H1 (cell line): ENCODE measurements at regions not wholly inside any gene's neighbourhood (a gene's known extent, or its start where the extent isn't known, plus 50 kb on each side); places are given as distances from the start of the nearest gene placed in this dataset.

ENCODE experiments used
- CTCF ChIA-PET: fragments of 300-600 bp; sonication (Branson Sonifier 250); formaldehyde crosslinking; loops from one replicate; lab custom pipeline; 2021; ENCODE audit not compliant: partially characterized antibody; lab: Charles Lee
- POLR2A ChIA-PET: fragments of 300-600 bp; sonication (Branson Sonifier 250); formaldehyde crosslinking; loops from one replicate; lab custom pipeline; 2021; ENCODE audit warnings: inconsistent platforms; ENCODE audit not compliant: partially characterized antibody; lab: Charles Lee
- DNase-seq, 2 experiments: peaks; one replicate each; pipeline versions ENCODE4 v3.0.0 to v3.0.0-alpha.2; 2010 to 2022; ENCODE audit warnings: low spot score in 2 of 2, low read depth in 1 of 2, mixed read lengths in 1 of 2
- FAIRE-seq: peaks from 2 replicates; lab custom pipeline; 2011; peaks lifted over from hg19 to GRCh38; lab: Jason Lieb, UNC
- H2AFZ ChIP-seq: 2 replicates; pipeline ENCODE4 v1.8.1; 2012; ENCODE audit warnings: low read length, inconsistent platforms
- H2AK5ac ChIP-seq: 2 replicates; pipeline ENCODE4 v1.6.1; 2013; ENCODE audit warnings: low read depth, low read length
- H2BK120ac ChIP-seq: replicated peaks from 2 replicates; pipeline ENCODE3; 2013; ENCODE audit warnings: low read depth, low read length, inconsistent platforms
- H2BK12ac ChIP-seq: 2 replicates; pipeline ENCODE4 v1.6.1; 2013; ENCODE audit warnings: low read depth, low read length
- H2BK15ac ChIP-seq: 2 replicates; pipeline ENCODE4 v1.6.1; 2013; ENCODE audit warnings: low read length
- H2BK20ac ChIP-seq: 2 replicates; pipeline ENCODE4 v1.6.1; 2013; ENCODE audit warnings: low read length
- H2BK5ac ChIP-seq: 2 replicates; pipeline ENCODE4 v1.6.1; 2013; ENCODE audit warnings: low read depth, low read length
- H3K14ac ChIP-seq: 2 replicates; pipeline ENCODE4 v1.6.1; 2013; ENCODE audit warnings: inconsistent platforms; ENCODE audit not compliant: insufficient read length
- H3K18ac ChIP-seq: 2 replicates; pipeline ENCODE4 v1.6.1; 2013; ENCODE audit warnings: low read length; ENCODE audit errors: extremely low read depth
- H3K23ac ChIP-seq: 2 replicates; pipeline ENCODE4 v1.6.1; 2013; ENCODE audit warnings: inconsistent platforms; ENCODE audit not compliant: insufficient read length
- H3K23me2 ChIP-seq: 2 replicates; pipeline ENCODE4 v1.6.1; 2013; ENCODE audit warnings: low read depth, low read length
- H3K27ac ChIP-seq: 2 replicates; pipeline ENCODE4 v1.6.1; 2011; ENCODE audit warnings: low read depth, low read length, inconsistent platforms
- H3K27me3 ChIP-seq, 4 experiments: replicated peaks in 1 of 4; 1 replicate in 1 of 4; 2 replicates in 3 of 4; pipeline versions ENCODE4 v1.6.1 to v1.8.1; 2011 to 2013; ENCODE audit warnings: low read length in 3 of 4, mild to moderate bottlenecking in 3 of 4, inconsistent platforms in 2 of 4, mixed read lengths in 2 of 4, moderate library complexity in 1 of 4; ENCODE audit not compliant: control insufficient read depth in 3 of 4, insufficient read depth in 3 of 4; ENCODE audit errors: extremely low read depth in 1 of 4
- H3K36me3 ChIP-seq, 4 experiments: 2 replicates each; pipeline versions ENCODE4 v1.6.1 to v1.8.1; 2011 to 2013; ENCODE audit warnings: mild to moderate bottlenecking in 4 of 4, low read length in 3 of 4, moderate library complexity in 2 of 4, control low read depth in 1 of 4, inconsistent platforms in 1 of 4; ENCODE audit not compliant: insufficient read depth in 4 of 4, control insufficient read depth in 2 of 4
- H3K4ac ChIP-seq: replicated peaks from 2 replicates; pipeline ENCODE3; 2013; ENCODE audit warnings: low read length, low read depth, mixed read lengths, inconsistent platforms; ENCODE audit not compliant: insufficient read length
- H3K4me1 ChIP-seq, 4 experiments: replicated peaks in 1 of 4; 1 replicate in 1 of 4; 2 replicates in 3 of 4; pipeline versions ENCODE4 v1.6.1 to v1.8.1; 2011 to 2013; ENCODE audit warnings: low read length in 3 of 4, inconsistent platforms in 2 of 4, mixed read lengths in 1 of 4; ENCODE audit not compliant: insufficient read depth in 4 of 4, control insufficient read depth in 3 of 4
- H3K4me2 ChIP-seq, 2 experiments: 2 replicates each; pipeline versions ENCODE4 v1.6.1 to v1.8.1; 2011 to 2013; ENCODE audit warnings: low read depth in 2 of 2, low read length in 2 of 2, control low read depth in 1 of 2, inconsistent platforms in 1 of 2, mild to moderate bottlenecking in 1 of 2; ENCODE audit not compliant: insufficient read depth in 1 of 2
- H3K4me3 ChIP-seq, 4 experiments: fragments of 200-600, 300-600 bp in 1 of 4; sonication (generic), shearing (Covaris generic), sonication (Bioruptor Twin) in 1 of 4; 2 replicates each; pipeline versions ENCODE4 v1.5.1 to v1.8.1; 2011 to 2016; ENCODE audit warnings: low read length in 4 of 4, low read depth in 3 of 4, control low read depth in 2 of 4, inconsistent platforms in 2 of 4, mild to moderate bottlenecking in 2 of 4, mixed read lengths in 1 of 4, moderate library complexity in 1 of 4; ENCODE audit not compliant: insufficient read depth in 2 of 4; ENCODE audit errors: extremely low read depth in 1 of 4
- H3K56ac ChIP-seq: replicated peaks from 2 replicates; pipeline ENCODE3; 2013; ENCODE audit warnings: low read depth, mild to moderate bottlenecking, mixed read lengths, low read length, inconsistent platforms; ENCODE audit not compliant: insufficient read length
- H3K79me1 ChIP-seq: 2 replicates; pipeline ENCODE4 v1.6.1; 2013; ENCODE audit warnings: low read depth, low read length, control low read depth
- H3K79me2 ChIP-seq, 2 experiments: 2 replicates each; pipeline versions ENCODE4 v1.6.1 to v1.8.1; 2012 to 2013; ENCODE audit warnings: low read length in 2 of 2, mild to moderate bottlenecking in 2 of 2, inconsistent platforms in 1 of 2; ENCODE audit not compliant: insufficient read depth in 2 of 2, control insufficient read depth in 1 of 2
- H3K9ac ChIP-seq, 4 experiments: replicated peaks in 1 of 4; 1 replicate in 1 of 4; 2 replicates in 3 of 4; pipeline versions ENCODE4 v1.6.1 to v1.8.1; 2011 to 2013; ENCODE audit warnings: low read depth in 3 of 4, low read length in 3 of 4, control low read depth in 2 of 4, mild to moderate bottlenecking in 2 of 4, moderate library complexity in 2 of 4, inconsistent platforms in 1 of 4; ENCODE audit errors: extremely low read depth in 1 of 4
- H3K9me3 ChIP-seq, 2 experiments: 2 replicates each; pipeline versions ENCODE4 v1.6.1 to v1.8.1; 2012 to 2013; ENCODE audit warnings: mild to moderate bottlenecking in 2 of 2, moderate library complexity in 2 of 2, control low read depth in 1 of 2, inconsistent platforms in 1 of 2, low read depth in 1 of 2, low read length in 1 of 2, mixed read lengths in 1 of 2; ENCODE audit not compliant: insufficient read depth in 2 of 2
- H4K20me1 ChIP-seq, 2 experiments: replicated peaks in 1 of 2; 2 replicates each; pipeline versions ENCODE3 to v1.8.1; 2011 to 2013; ENCODE audit warnings: inconsistent platforms in 2 of 2, low read length in 2 of 2, mild to moderate bottlenecking in 1 of 2; ENCODE audit not compliant: insufficient read depth in 2 of 2, control insufficient read depth in 1 of 2
- H4K5ac ChIP-seq: 2 replicates; pipeline ENCODE4 v1.6.1; 2013; ENCODE audit warnings: low read length, low read depth, mixed read lengths, inconsistent platforms; ENCODE audit not compliant: insufficient read length
- H4K8ac ChIP-seq: 2 replicates; pipeline ENCODE4 v1.8.0; 2013; ENCODE audit warnings: mild to moderate bottlenecking, moderate library complexity, low read length, inconsistent platforms; ENCODE audit not compliant: insufficient read depth; ENCODE audit errors: extremely low read depth
- H4K91ac ChIP-seq: replicated peaks from 2 replicates; pipeline ENCODE3; 2013; ENCODE audit warnings: low read length, mixed read lengths, inconsistent platforms; ENCODE audit not compliant: insufficient read length
- BRCA1 ChIP-seq: IDR thresholded peaks from 2 replicates; pipeline ENCODE4 v1.6.1; 2012; ENCODE audit warnings: low read depth, low read length, improper control_type of control experiment
- NANOG ChIP-seq: IDR thresholded peaks from 2 replicates; pipeline ENCODE4 v1.6.1; 2011; ENCODE audit warnings: low read length, low read depth, mild to moderate bottlenecking, inconsistent platforms; ENCODE audit not compliant: insufficient read depth, poor library complexity, severe bottlenecking
- WGBS, 2 experiments: shearing (Covaris generic) in 1 of 2; methylation state at CpG; one replicate each; pipeline versions ENCODE4 v1.1.6 to v1.1.7; 2013 to 2015; ENCODE audit warnings: low lambda C conversion rate in 2 of 2, mixed read lengths in 2 of 2, inconsistent platforms in 1 of 2, low coverage in 1 of 2, missing lambda C conversion rate in 1 of 2; ENCODE audit not compliant: insufficient replicate concordance in 2 of 2, insufficient coverage in 1 of 2, insufficient read length in 1 of 2; ENCODE audit errors: extremely low coverage in 1 of 2, missing lambda C conversion rate in 1 of 2; 5-methylcytosine and 5-hydroxymethylcytosine counted together

- ChIA-PET POLR2A (no interaction called here), CTCF (no interaction called here)
- H4K91ac ChIP-seq = no peak overlapping the region
- no peak overlapping the region for H4K8ac ChIP-seq
- no peaks in the 10 kb centered on the region for H3K79me1 ChIP-seq
- H3K18ac ChIP-seq = no peak overlapping the region
- no peaks in the 10 kb centered on the region for H3K23me2 ChIP-seq
- H3K9me3 ChIP-seq = no peaks in the 10 kb centered on the region
- no peaks in the 10 kb centered on the region for H3K79me2 ChIP-seq
- H3K36me3 ChIP-seq = no peaks in the 10 kb centered on the region
- no peak overlapping the region for H3K14ac ChIP-seq
- no peak overlapping the region for H3K56ac ChIP-seq
- H4K5ac ChIP-seq = no peak overlapping the region
- H4K20me1 ChIP-seq = no peaks in the 10 kb centered on the region
- no peak overlapping the region for H2BK12ac ChIP-seq
- no peak overlapping the region for H3K9ac ChIP-seq
- H3K4ac ChIP-seq = no peak overlapping the region
- no peak overlapping the region for H2BK20ac ChIP-seq
- no peak overlapping the region for H2BK5ac ChIP-seq
- H2BK15ac ChIP-seq = no peak overlapping the region
- no peak overlapping the region for H2BK120ac ChIP-seq
- H3K27ac ChIP-seq = no peak overlapping the region
- DNase-seq = no peak
- TF ChIP-seq BRCA1 (no peak), NANOG (no peak)
- no peaks in the 10 kb centered on the region for H3K4me1 ChIP-seq
- H3K4me3 ChIP-seq = no peak overlapping the region
- no peak overlapping the region for H3K23ac ChIP-seq
- H3K4me2 ChIP-seq = no peak overlapping the region
- no peak for FAIRE-seq
- no peak overlapping the region for H2AK5ac ChIP-seq
- no peak overlapping the region for H2AFZ ChIP-seq
- WGBS, 2 experiments = 89% methylated on average over 2 of the region's 2 CpGs; no CpG with 5 or more reads in 1 of the 2 experiments
- no peaks in the 10 kb centered on the region for H3K27me3 ChIP-seq
Observed at GRCh38 chr10:8318956-8319355, 264.5 kb downstream of the GATA3 start.
